ENCODE measurements at regions not wholly inside any gene's neighbourhood (a gene's known extent, or its start where the extent isn't known, plus 50 kb on each side); places are given as distances from the start of the nearest gene placed in this dataset.
"Not testable (repeated sequence)": the region's sequence is repeated elsewhere in the genome, so short reads cannot be mapped to it uniquely, and the experiment has no call there.

DNA sequence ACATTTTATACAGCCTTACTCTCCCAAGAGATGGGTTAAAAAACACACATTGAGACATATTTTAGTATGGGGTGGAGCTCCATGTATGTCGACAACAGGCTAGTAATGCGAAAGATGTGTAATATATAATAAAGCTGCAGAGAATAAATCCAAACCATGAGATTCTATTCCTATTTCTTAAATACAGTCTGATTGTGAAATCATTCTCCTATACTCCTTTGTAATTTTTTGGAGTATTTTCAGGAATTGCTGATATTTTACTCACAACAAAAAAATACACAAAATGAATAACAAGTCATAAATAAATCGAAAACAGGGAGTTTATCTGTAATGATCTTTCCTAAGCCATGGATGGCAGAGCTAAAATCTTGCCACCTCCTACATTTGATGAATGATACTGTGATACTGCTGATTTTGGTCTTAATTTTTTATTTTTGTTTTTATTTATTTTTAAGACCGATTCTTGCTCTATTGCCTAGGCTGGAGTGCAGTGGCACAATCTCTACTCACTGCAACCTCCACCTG is 173.5 kb upstream of the KLF6 start:
- H3K9me3 Mint-ChIP-seq: peaks cover 3% of the 10 kb centered on the region
- POLR2A ChIA-PET: interaction anchor here (2.5 to 8.8 kb wide), 3 partner anchors 10 to 175 kb away, joined by 14 to 242 read pairs (median 164); partner anchors contain the start of gene KLF6

DNA sequence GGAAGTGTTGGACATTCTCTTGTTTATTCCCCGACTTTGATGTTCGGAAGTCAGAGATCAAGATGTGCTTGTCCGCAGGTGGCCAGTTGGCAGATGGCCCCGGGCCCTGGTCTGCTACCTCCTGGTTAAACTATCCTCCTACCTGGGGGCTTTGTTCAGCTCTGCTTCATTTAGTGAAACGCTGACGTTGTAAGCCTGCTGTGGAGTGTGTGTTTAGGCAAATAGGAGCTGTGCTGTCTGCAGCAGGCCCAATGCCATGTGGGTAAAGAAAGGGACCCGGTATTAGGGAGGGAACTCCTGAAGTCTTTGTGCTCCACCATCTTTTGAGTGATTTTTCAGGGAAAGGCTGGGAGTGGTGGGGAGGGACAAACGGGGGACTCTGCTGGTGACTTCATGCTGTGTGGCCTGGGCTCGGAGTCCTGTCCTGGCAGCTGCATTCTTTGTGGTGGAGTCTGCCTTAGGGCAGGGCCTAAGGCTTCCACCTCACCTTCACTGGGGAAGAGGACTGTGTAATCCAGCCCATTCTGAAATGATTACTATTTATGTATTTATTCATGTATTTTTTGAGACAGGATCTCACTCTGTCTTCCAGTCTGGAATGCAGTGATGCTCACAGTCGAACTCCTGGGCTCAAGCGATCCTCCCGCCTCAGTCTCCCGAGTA is 171.1 kb upstream of the KLF6 start:
- peaks cover 5% of the 10 kb centered on the region for H3K9me3 Mint-ChIP-seq
- H3K4me3 Mint-ChIP-seq: no peak overlapping the region
- no peak for DNase-seq
- no peaks in the 10 kb centered on the region for H3K27me3 Mint-ChIP-seq
- H3K36me3 Mint-ChIP-seq: peaks cover 20% of the 10 kb centered on the region
- POLR2A ChIA-PET: interaction anchor here (1.0 to 2.5 kb wide), 3 partner anchors 171 to 176 kb away, joined by 3 to 14 read pairs (median 12); partner anchors contain the start of gene KLF6
- peaks cover 53% of the 10 kb centered on the region for H3K4me1 Mint-ChIP-seq
- ATAC-seq (ENCODE audit: low read depth): no peak
- H3K27ac Mint-ChIP-seq: no peak overlapping the region

More for the DNA sequence above, 173.5 kb upstream of the KLF6 start:
- peaks cover 20% of the 10 kb centered on the region for H3K36me3 Mint-ChIP-seq
- no peak overlapping the region for H3K4me3 Mint-ChIP-seq
- no peaks in the 10 kb centered on the region for H3K27me3 Mint-ChIP-seq
- no peak overlapping the region for H3K27ac Mint-ChIP-seq
- DNase-seq (no peak), ATAC-seq (ENCODE audit: low read depth) (no peak)
- H3K4me1 Mint-ChIP-seq: peaks cover 56% of the 10 kb centered on the region

DNA sequence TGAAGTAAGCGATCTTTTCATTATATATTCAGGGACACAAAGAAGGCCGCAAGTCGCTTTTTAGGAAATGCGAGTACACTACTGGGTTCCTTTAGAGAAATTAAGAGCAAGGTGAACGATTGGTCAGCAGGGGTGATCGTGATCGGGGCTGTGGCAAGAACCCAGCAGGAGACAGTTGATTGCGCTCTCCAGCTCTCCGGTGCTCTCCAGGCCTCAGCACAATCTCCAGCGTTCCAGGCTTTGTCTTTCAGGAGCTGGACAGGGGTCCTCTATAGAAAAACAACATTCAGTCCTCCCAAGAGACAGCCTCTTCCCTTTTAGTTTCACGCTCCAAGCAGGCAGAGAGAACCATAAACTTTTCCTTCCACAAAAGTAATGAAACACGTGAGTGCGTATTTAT is 170.5 kb upstream of the KLF6 start:
- Mint-ChIP-seq H3K36me3 (peaks cover 20% of the 10 kb centered on the region), H3K27me3 (no peaks in the 10 kb centered on the region), H3K4me1 (peaks cover 52% of the 10 kb centered on the region), H3K27ac (no peak overlapping the region), H3K4me3 (no peak overlapping the region), H3K9me3 (peaks cover 5% of the 10 kb centered on the region)
- DNase-seq (no peak), ATAC-seq (ENCODE audit: low read depth) (no peak)
- POLR2A ChIA-PET: interaction anchor here (0.5 to 2.2 kb wide), 3 partner anchors 104 to 176 kb away, joined by 3 to 12 read pairs (median 3); partner anchors contain the start of gene KLF6

DNA sequence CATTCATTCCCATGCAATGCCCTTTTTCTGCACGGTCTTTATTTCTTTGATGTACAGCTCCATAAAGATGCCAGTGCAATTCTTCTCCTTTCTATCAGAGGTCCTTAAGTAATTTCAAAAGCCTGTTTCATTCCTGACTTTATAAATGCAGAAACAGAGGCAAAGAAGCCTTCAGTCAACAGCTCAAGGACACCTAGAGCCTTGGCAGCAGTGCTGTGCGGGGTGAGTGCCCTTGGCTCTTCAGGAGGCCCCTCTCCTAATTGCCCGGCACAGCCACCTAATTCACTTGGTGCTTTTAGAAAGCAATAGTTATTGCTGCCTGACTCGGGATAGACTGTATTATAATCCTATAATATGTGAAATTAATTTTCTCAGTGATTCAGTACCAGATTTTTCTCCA is 169.6 kb upstream of the KLF6 start:
- no peak for DNase-seq
- no peak overlapping the region for H3K4me3 Mint-ChIP-seq
- no peak for ATAC-seq (ENCODE audit: low read depth)
- no peak overlapping the region for H3K27ac Mint-ChIP-seq
- peaks cover 54% of the 10 kb centered on the region for H3K4me1 Mint-ChIP-seq
- H3K36me3 Mint-ChIP-seq: peaks cover 20% of the 10 kb centered on the region
- POLR2A ChIA-PET: interaction anchor here (1.0 to 2.2 kb wide), 3 partner anchors 9 to 171 kb away, joined by 4 to 12 read pairs (median 5); partner anchors contain the start of gene KLF6
- peaks cover 5% of the 10 kb centered on the region for H3K9me3 Mint-ChIP-seq
- no peaks in the 10 kb centered on the region for H3K27me3 Mint-ChIP-seq

DNA sequence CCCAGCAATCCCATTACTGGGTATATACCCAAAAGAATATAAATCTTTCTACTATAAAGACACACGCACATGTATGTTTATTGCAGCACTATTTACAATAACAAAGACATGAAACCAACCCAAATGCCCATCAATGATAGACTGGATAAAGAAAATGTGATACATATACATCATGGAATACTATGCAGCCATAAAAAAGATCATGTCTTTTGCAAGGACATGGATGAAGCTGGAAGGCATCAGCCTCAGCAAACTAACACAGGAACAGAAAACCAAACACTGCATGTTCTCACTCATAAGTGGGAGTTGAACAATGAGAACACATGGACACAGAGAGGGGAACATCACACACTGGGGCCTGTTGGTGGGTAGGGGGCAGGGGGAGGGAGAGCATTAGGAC is 169.0 kb upstream of the KLF6 start:
- not testable (repeated sequence) for ATAC-seq (ENCODE audit: low read depth); DNase-seq; H3K4me3 Mint-ChIP-seq; H3K9me3 Mint-ChIP-seq; H3K27ac Mint-ChIP-seq; H3K27me3 Mint-ChIP-seq
- Mint-ChIP-seq H3K36me3 (peaks cover 20% of the 10 kb centered on the region), H3K4me1 (peaks cover 53% of the 10 kb centered on the region)
- POLR2A ChIA-PET: interaction anchor here (1.0 to 2.2 kb wide), 3 partner anchors 9 to 171 kb away, joined by 4 to 12 read pairs (median 5); partner anchors contain the start of gene KLF6

DNA sequence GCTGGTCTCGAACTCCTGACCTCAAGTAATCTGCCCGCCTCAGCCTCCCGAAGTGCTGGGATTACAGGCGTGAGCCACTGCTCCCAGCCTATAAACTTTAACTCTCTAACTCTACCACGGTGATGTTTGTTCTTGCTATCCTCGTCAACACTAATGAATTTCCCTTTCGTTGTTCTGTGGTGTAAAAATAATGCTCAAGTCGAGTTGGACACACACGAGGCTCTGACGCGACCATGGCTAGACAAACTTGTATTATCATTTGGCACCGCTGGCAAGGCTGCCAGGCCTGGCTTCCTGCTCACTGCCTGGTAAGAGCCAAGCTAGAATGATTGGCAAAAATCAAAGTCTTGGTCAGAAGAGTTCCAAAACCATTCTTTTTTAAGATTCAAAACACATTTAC is 167.0 kb upstream of the KLF6 start:
- Mint-ChIP-seq H3K36me3 (peaks cover 20% of the 10 kb centered on the region), H3K27ac (peak overlapping the region; percentile 82), H3K9me3 (peaks cover 5% of the 10 kb centered on the region), H3K4me1 (peaks cover 62% of the 10 kb centered on the region), H3K27me3 (no peaks in the 10 kb centered on the region), H3K4me3 (peak overlapping the region; percentile 32)
- DNase-seq (no peak), ATAC-seq (ENCODE audit: low read depth) (no peak)
- POLR2A ChIA-PET: interaction anchor here (5.5 to 12.3 kb wide), 4 partner anchors 10 to 169 kb away, joined by 49 to 258 read pairs (median 122); partner anchors contain the start of gene KLF6

GRCh38 chr10:3950676-3951275 is 165.8 kb upstream of the KLF6 start:
- peak overlapping the region; percentile 88 for H3K27ac Mint-ChIP-seq
- H3K4me1 Mint-ChIP-seq: peaks cover 69% of the 10 kb centered on the region
- peak; percentile 75 for DNase-seq
- POLR2A ChIA-PET: interaction anchor here (0.9 to 12.3 kb wide), 10 partner anchors 11 to 194 kb away, joined by 3 to 258 read pairs (median 12); partner anchors contain the start of gene KLF6
- ATAC-seq (ENCODE audit: low read depth): peak; percentile 63
- peak overlapping the region; percentile 79 for H3K4me3 Mint-ChIP-seq
- peaks cover 5% of the 10 kb centered on the region for H3K9me3 Mint-ChIP-seq
- peaks cover 18% of the 10 kb centered on the region for H3K36me3 Mint-ChIP-seq
- no peaks in the 10 kb centered on the region for H3K27me3 Mint-ChIP-seq

GRCh38 chr10:3949711-3950110 is 164.7 kb upstream of the KLF6 start:
- Mint-ChIP-seq H3K4me3 (peak overlapping the region; percentile 79), H3K4me1 (peaks cover 73% of the 10 kb centered on the region)

DNA sequence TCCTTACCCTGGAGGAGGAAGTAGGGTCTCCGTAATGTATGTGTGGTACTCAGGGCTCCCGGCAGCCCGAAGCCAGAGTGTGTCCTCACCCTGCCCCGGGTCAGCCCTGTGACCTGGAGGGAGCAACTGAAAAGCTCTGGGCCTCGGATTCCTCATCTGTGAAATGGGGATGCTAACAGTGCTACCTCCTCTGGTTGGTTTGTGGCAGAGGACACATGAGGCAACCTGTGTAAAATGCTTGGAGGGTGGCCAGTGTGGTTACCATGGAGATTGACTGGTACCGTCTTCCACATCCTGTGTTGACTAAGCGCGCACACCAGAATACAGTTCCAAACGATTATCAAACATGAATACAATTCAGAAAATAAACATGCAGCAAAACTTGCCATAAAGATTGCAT is 163.8 kb upstream of the KLF6 start:
- POLR2A ChIA-PET: interaction anchor here (0.7 to 12.3 kb wide), 19 partner anchors 12 to 183 kb away, joined by 3 to 258 read pairs (median 6); partner anchors contain the start of gene KLF6
- Mint-ChIP-seq H3K27me3 (no peaks in the 10 kb centered on the region), H3K4me1 (peaks cover 75% of the 10 kb centered on the region), H3K4me3 (peak overlapping the region; percentile 79), H3K27ac (peak overlapping the region; percentile 88), H3K9me3 (peaks cover 5% of the 10 kb centered on the region), H3K36me3 (peaks cover 19% of the 10 kb centered on the region)
- ATAC-seq (ENCODE audit: low read depth) (peak; percentile 78), DNase-seq (peak; percentile 62)

More at GRCh38 chr10:3949711-3950110, 164.7 kb upstream of the KLF6 start:
- Mint-ChIP-seq H3K9me3 (peaks cover 5% of the 10 kb centered on the region), H3K27ac (peak overlapping the region; percentile 88), H3K27me3 (no peaks in the 10 kb centered on the region), H3K36me3 (peaks cover 22% of the 10 kb centered on the region)
- DNase-seq (no peak), ATAC-seq (ENCODE audit: low read depth) (no peak)
- POLR2A ChIA-PET: interaction anchor here (0.9 to 12.3 kb wide), 18 partner anchors 12 to 192 kb away, joined by 3 to 258 read pairs (median 6); partner anchors contain the start of gene KLF6

GRCh38 chr10:3946234-3947229 is 161.5 kb upstream of the KLF6 start:
- ATAC-seq (ENCODE audit: low read depth): peak; percentile 2
- peaks cover 8% of the 10 kb centered on the region for H3K36me3 Mint-ChIP-seq
- no peaks in the 10 kb centered on the region for H3K27me3 Mint-ChIP-seq
- no peaks in the 10 kb centered on the region for H3K9me3 Mint-ChIP-seq
- POLR2A ChIA-PET: interaction anchor here (0.6 to 12.3 kb wide), 17 partner anchors 11 to 185 kb away, joined by 3 to 258 read pairs (median 7); partner anchors contain the start of gene KLF6
- peak overlapping the region; percentile 79 for H3K4me3 Mint-ChIP-seq
- peaks cover 77% of the 10 kb centered on the region for H3K4me1 Mint-ChIP-seq
- no peak for DNase-seq
- peak overlapping the region; percentile 86 for H3K27ac Mint-ChIP-seq

GRCh38 chr10:3945026-3945425 is 160.0 kb upstream of the KLF6 start:
- H3K9me3 Mint-ChIP-seq: peaks cover 3% of the 10 kb centered on the region
- peaks cover 73% of the 10 kb centered on the region for H3K4me1 Mint-ChIP-seq
- no peaks in the 10 kb centered on the region for H3K27me3 Mint-ChIP-seq
- ATAC-seq (ENCODE audit: low read depth) (no peak), DNase-seq (no peak)
- POLR2A ChIA-PET: interaction anchor here (0.9 to 12.3 kb wide), 7 partner anchors 10 to 162 kb away, joined by 3 to 258 read pairs (median 14); partner anchors contain the start of gene KLF6
- peak overlapping the region; percentile 43 for H3K4me3 Mint-ChIP-seq
- H3K27ac Mint-ChIP-seq: peak overlapping the region; percentile 71
- H3K36me3 Mint-ChIP-seq: peaks cover 15% of the 10 kb centered on the region

- Mint-ChIP-seq H3K27ac (peak overlapping the region; percentile 71), H3K27me3 (no peaks in the 10 kb centered on the region), H3K9me3 (peaks cover 3% of the 10 kb centered on the region), H3K4me1 (peaks cover 70% of the 10 kb centered on the region), H3K36me3 (peaks cover 17% of the 10 kb centered on the region), H3K4me3 (no peak overlapping the region)
- POLR2A ChIA-PET: interaction anchor here (2.7 to 12.3 kb wide), 5 partner anchors 10 to 161 kb away, joined by 9 to 258 read pairs (median 79); partner anchors contain the start of gene KLF6
- no peak for DNase-seq
- ATAC-seq (ENCODE audit: low read depth): no peak
Observed at GRCh38 chr10:3944591-3944990, 159.6 kb upstream of the KLF6 start.
